ENCODE measurements at regions not wholly inside any gene's neighbourhood (a gene's known extent, or its start where the extent isn't known, plus 50 kb on each side); places are given as distances from the start of the nearest gene placed in this dataset.

- TF ChIP-seq ZNF532 (CRISPR knock-in tag; IDR thresholded peaks at IDR 0.05; ENCODE audit: borderline replicate concordance): no peak
- no peak for TF ChIP-seq MYBL2 (CRISPR knock-in tag; IDR thresholded peaks at IDR 0.05)
- TF ChIP-seq, protein P1, sequence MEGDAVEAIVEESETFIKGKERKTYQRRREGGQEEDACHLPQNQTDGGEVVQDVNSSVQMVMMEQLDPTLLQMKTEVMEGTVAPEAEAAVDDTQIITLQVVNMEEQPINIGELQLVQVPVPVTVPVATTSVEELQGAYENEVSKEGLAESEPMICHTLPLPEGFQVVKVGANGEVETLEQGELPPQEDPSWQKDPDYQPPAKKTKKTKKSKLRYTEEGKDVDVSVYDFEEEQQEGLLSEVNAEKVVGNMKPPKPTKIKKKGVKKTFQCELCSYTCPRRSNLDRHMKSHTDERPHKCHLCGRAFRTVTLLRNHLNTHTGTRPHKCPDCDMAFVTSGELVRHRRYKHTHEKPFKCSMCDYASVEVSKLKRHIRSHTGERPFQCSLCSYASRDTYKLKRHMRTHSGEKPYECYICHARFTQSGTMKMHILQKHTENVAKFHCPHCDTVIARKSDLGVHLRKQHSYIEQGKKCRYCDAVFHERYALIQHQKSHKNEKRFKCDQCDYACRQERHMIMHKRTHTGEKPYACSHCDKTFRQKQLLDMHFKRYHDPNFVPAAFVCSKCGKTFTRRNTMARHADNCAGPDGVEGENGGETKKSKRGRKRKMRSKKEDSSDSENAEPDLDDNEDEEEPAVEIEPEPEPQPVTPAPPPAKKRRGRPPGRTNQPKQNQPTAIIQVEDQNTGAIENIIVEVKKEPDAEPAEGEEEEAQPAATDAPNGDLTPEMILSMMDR (IDR thresholded peaks at IDR 0.05): no peak
- no peak for TF ChIP-seq FOXP1 (CRISPR knock-in tag; IDR thresholded peaks at IDR 0.05; ENCODE audit: borderline replicate concordance)
- TF ChIP-seq ZNF671 (CRISPR knock-in tag; IDR thresholded peaks at IDR 0.05): no peak
- no peak for TF ChIP-seq ZNF423 (CRISPR knock-in tag; IDR thresholded peaks at IDR 0.05)
Observed at GRCh38 chr4:11743236-11743635, 314.5 kb upstream of the HS3ST1 start (continued).

GRCh38 chr4:11741190-11741652, 312.5 kb upstream of the HS3ST1 start:
- ChIA-PET CTCF (no interaction called here), POLR2A (no interaction called here)
- H3K36me3 Mint-ChIP-seq: peaks cover 33% of the 10 kb centered on the region
- peaks cover 3% of the 10 kb centered on the region; the same call in 1 of the 2 replicates for H3K27me3 Mint-ChIP-seq (ENCODE audit: low read depth)
- peaks cover 49% of the 10 kb centered on the region for H3K9me3 Mint-ChIP-seq
- no peak for ATAC-seq
- H3K27ac Mint-ChIP-seq: no peak overlapping the region
- TF ChIP-seq AFF4 (CRISPR knock-in tag; IDR thresholded peaks at IDR 0.05; ENCODE audit: borderline replicate concordance): no peak
- no peak for TF ChIP-seq PRRX2 (CRISPR knock-in tag; IDR thresholded peaks at IDR 0.05)
- TF ChIP-seq ZNF317 (CRISPR knock-in tag; IDR thresholded peaks at IDR 0.05; ENCODE audit: borderline replicate concordance, low read depth): no peak
- no peak for DNase-seq (ENCODE audit: low spot score)
- H3K4me3 Mint-ChIP-seq: no peak overlapping the region
- no peaks in the 10 kb centered on the region for H3K4me1 Mint-ChIP-seq

- H3K27ac Mint-ChIP-seq: no peak overlapping the region
- DNase-seq (ENCODE audit: low spot score) (no peak), ATAC-seq (no peak)
- ChIA-PET POLR2A (no interaction called here), CTCF (no interaction called here)
- no peaks in the 10 kb centered on the region for H3K4me1 Mint-ChIP-seq
- peaks cover 29% of the 10 kb centered on the region for H3K36me3 Mint-ChIP-seq
- peaks cover 44% of the 10 kb centered on the region for H3K9me3 Mint-ChIP-seq
- peaks cover 3% of the 10 kb centered on the region; the same call in 1 of the 2 replicates for H3K27me3 Mint-ChIP-seq (ENCODE audit: low read depth)
- no peak overlapping the region for H3K4me3 Mint-ChIP-seq
- TF ChIP-seq NR2C2 (CRISPR knock-in tag; IDR thresholded peaks at IDR 0.05): no peak
- TF ChIP-seq USF2 (CRISPR knock-in tag; IDR thresholded peaks at IDR 0.05): no peak
- TF ChIP-seq ZNF396 (CRISPR knock-in tag; IDR thresholded peaks at IDR 0.05; ENCODE audit: borderline replicate concordance): no peak
- TF ChIP-seq, protein P2, sequence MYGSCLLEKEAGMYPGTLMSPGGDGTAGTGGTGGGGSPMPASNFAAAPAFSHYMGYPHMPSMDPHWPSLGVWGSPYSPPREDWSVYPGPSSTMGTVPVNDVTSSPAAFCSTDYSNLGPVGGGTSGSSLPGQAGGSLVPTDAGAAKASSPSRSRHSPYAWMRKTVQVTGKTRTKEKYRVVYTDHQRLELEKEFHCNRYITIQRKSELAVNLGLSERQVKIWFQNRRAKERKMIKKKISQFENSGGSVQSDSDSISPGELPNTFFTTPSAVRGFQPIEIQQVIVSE (CRISPR knock-in tag; IDR thresholded peaks at IDR 0.05; ENCODE audit: borderline replicate concordance): no peak
- TF ChIP-seq ESRRA (CRISPR knock-in tag; IDR thresholded peaks at IDR 0.05; ENCODE audit: borderline replicate concordance): no peak
- TF ChIP-seq ETV6 (CRISPR knock-in tag; IDR thresholded peaks at IDR 0.05): no peak
- TF ChIP-seq CREM (CRISPR knock-in tag; IDR thresholded peaks at IDR 0.05): no peak
- no peak for TF ChIP-seq RELA (CRISPR knock-in tag; IDR thresholded peaks at IDR 0.05; ENCODE audit: borderline replicate concordance)
- TF ChIP-seq ELF4 (CRISPR knock-in tag; IDR thresholded peaks at IDR 0.05; ENCODE audit: low read depth): no peak
- no peak for TF ChIP-seq SOX15 (CRISPR knock-in tag; IDR thresholded peaks at IDR 0.05)
- no peak for TF ChIP-seq PRRX2 (CRISPR knock-in tag; IDR thresholded peaks at IDR 0.05)
- TF ChIP-seq, protein P3, sequence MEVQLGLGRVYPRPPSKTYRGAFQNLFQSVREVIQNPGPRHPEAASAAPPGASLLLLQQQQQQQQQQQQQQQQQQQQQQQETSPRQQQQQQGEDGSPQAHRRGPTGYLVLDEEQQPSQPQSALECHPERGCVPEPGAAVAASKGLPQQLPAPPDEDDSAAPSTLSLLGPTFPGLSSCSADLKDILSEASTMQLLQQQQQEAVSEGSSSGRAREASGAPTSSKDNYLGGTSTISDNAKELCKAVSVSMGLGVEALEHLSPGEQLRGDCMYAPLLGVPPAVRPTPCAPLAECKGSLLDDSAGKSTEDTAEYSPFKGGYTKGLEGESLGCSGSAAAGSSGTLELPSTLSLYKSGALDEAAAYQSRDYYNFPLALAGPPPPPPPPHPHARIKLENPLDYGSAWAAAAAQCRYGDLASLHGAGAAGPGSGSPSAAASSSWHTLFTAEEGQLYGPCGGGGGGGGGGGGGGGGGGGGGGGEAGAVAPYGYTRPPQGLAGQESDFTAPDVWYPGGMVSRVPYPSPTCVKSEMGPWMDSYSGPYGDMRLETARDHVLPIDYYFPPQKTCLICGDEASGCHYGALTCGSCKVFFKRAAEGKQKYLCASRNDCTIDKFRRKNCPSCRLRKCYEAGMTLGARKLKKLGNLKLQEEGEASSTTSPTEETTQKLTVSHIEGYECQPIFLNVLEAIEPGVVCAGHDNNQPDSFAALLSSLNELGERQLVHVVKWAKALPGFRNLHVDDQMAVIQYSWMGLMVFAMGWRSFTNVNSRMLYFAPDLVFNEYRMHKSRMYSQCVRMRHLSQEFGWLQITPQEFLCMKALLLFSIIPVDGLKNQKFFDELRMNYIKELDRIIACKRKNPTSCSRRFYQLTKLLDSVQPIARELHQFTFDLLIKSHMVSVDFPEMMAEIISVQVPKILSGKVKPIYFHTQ (CRISPR knock-in tag; IDR thresholded peaks at IDR 0.05): no peak
- TF ChIP-seq FOXP1 (CRISPR knock-in tag; IDR thresholded peaks at IDR 0.05; ENCODE audit: borderline replicate concordance): no peak
Observed at GRCh38 chr4:11739992-11740391, 311.3 kb upstream of the HS3ST1 start.
